ENCODE measurements at regions not wholly inside any gene's neighbourhood (a gene's known extent, or its start where the extent isn't known, plus 50 kb on each side); places are given as distances from the start of the nearest gene placed in this dataset.

GRCh38 chr3:28637742-28638141, 289.1 kb upstream of the AZI2 start:
- Mint-ChIP-seq H3K9me3 (peaks cover 2% of the 10 kb centered on the region), H3K27me3 (no peaks in the 10 kb centered on the region), H3K4me3 (no peak overlapping the region), H3K4me1 (no peaks in the 10 kb centered on the region), H3K36me3 (ENCODE audit: low read depth) (no peaks in the 10 kb centered on the region), H3K27ac (no peak overlapping the region)
- no peak for TF ChIP-seq CTCF (IDR thresholded peaks at IDR 0.05)
- no peak for ATAC-seq (ENCODE audit: low read depth)
- POLR2A ChIA-PET: no interaction called here
- intact Hi-C loops (cut with micrococcal nuclease): no loop called here
- DNase-seq: no peak
- CTCF ChIA-PET: no interaction called here

GRCh38 chr3:28645149-28645548, 296.5 kb upstream of the AZI2 start:
- no peak overlapping the region for H3K4me3 Mint-ChIP-seq
- no peak for DNase-seq
- no peaks in the 10 kb centered on the region for H3K27me3 Mint-ChIP-seq
- intact Hi-C loops (cut with micrococcal nuclease): no loop called here
- CTCF ChIA-PET: no interaction called here
- TF ChIP-seq CTCF (IDR thresholded peaks at IDR 0.05): no peak
- no peaks in the 10 kb centered on the region for H3K9me3 Mint-ChIP-seq
- POLR2A ChIA-PET: no interaction called here
- no peaks in the 10 kb centered on the region for H3K4me1 Mint-ChIP-seq
- H3K27ac Mint-ChIP-seq: no peak overlapping the region
- H3K36me3 Mint-ChIP-seq (ENCODE audit: low read depth): no peaks in the 10 kb centered on the region
- ATAC-seq (ENCODE audit: low read depth): no peak

GRCh38 chr3:28646435-28646834, 297.8 kb upstream of the AZI2 start:
- H3K9me3 Mint-ChIP-seq: no peaks in the 10 kb centered on the region
- H3K4me3 Mint-ChIP-seq: no peak overlapping the region
- intact Hi-C loops (cut with micrococcal nuclease): no loop called here
- TF ChIP-seq CTCF (IDR thresholded peaks at IDR 0.05): no peak
- CTCF ChIA-PET: no interaction called here
- POLR2A ChIA-PET: no interaction called here
- no peak overlapping the region for H3K27ac Mint-ChIP-seq
- no peaks in the 10 kb centered on the region for H3K36me3 Mint-ChIP-seq (ENCODE audit: low read depth)
- DNase-seq (no peak), ATAC-seq (ENCODE audit: low read depth) (no peak)
- H3K4me1 Mint-ChIP-seq: no peaks in the 10 kb centered on the region
- no peaks in the 10 kb centered on the region for H3K27me3 Mint-ChIP-seq

GRCh38 chr3:28649266-28649665, 300.6 kb upstream of the AZI2 start:
- no peak overlapping the region for H3K4me3 Mint-ChIP-seq
- H3K9me3 Mint-ChIP-seq: no peaks in the 10 kb centered on the region
- POLR2A ChIA-PET: no interaction called here
- intact Hi-C loops (cut with micrococcal nuclease): no loop called here
- no peak for DNase-seq
- no peak overlapping the region for H3K27ac Mint-ChIP-seq
- H3K27me3 Mint-ChIP-seq: no peaks in the 10 kb centered on the region
- no peaks in the 10 kb centered on the region for H3K36me3 Mint-ChIP-seq (ENCODE audit: low read depth)
- CTCF ChIA-PET: no interaction called here
- no peaks in the 10 kb centered on the region for H3K4me1 Mint-ChIP-seq
- no peak for TF ChIP-seq CTCF (IDR thresholded peaks at IDR 0.05)
- no peak for ATAC-seq (ENCODE audit: low read depth)

DNA sequence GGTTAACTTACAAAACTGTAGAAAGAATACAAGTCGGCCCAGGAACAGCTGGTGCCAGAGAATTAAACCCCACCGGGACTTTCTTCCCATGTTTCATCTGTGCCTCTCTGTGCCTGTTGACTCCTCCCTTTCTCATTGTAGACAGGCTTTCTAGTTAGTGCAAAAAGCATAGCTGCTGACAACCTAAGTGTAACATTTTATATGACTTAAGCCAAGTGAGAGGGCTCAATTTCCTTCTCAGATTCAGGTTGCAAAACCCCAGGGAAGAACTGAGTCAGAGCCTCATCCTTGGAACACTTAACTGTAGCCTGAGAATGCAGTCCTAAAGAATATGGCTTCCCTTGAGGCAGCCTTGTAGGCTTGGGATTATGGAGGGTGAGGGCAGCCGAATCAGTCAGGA, 302.5 kb upstream of the AZI2 start:
- no peak for TF ChIP-seq CTCF (IDR thresholded peaks at IDR 0.05)
- Mint-ChIP-seq H3K4me3 (no peak overlapping the region), H3K36me3 (ENCODE audit: low read depth) (no peaks in the 10 kb centered on the region), H3K27ac (no peak overlapping the region), H3K9me3 (no peaks in the 10 kb centered on the region), H3K27me3 (no peaks in the 10 kb centered on the region), H3K4me1 (no peaks in the 10 kb centered on the region)
- CTCF ChIA-PET: no interaction called here
- POLR2A ChIA-PET: no interaction called here
- DNase-seq: no peak
- no peak for ATAC-seq (ENCODE audit: low read depth)
- intact Hi-C loops (cut with micrococcal nuclease): no loop called here
